HL-60 (cell line): ENCODE measurements at regions not wholly inside any gene's neighbourhood (a gene's known extent, or its start where the extent isn't known, plus 50 kb on each side); places are given as distances from the start of the nearest gene placed in this dataset.

Experiments
- DNase-seq, 2 experiments: peaks; one replicate each; pipeline ENCODE4 v3.0.0-alpha.2; 2010 to 2020; ENCODE audit warnings: low read depth in 1 of 2, low spot score in 1 of 2
- H3K27ac ChIP-seq: fragments of 250-450 bp; sonication (Bioruptor Pico); replicated peaks from 2 replicates; pipeline ENCODE4 v1.5.1; 2020; ENCODE audit warnings: mild to moderate bottlenecking, moderate library complexity
- H3K27me3 ChIP-seq: fragments of 250-450 bp; sonication (Bioruptor Pico); 2 replicates; pipeline ENCODE4 v1.5.1; 2021; ENCODE audit warnings: mild to moderate bottlenecking, moderate library complexity; ENCODE audit not compliant: insufficient read depth, poor library complexity, severe bottlenecking
- H3K4me3 ChIP-seq: replicated peaks from 2 replicates; pipeline ENCODE4 v1.5.1; 2011; ENCODE audit warnings: mild to moderate bottlenecking, control low read depth, low read length; ENCODE audit not compliant: insufficient read depth
- GABPA ChIP-seq: IDR thresholded peaks from 2 replicates; pipeline ENCODE4 v1.6.1; 2012; ENCODE audit warnings: low read depth
- POLR2AphosphoS5 ChIP-seq: IDR thresholded peaks from 2 replicates; pipeline ENCODE4 v1.6.1; 2012; ENCODE audit warnings: low read depth
- SPI1 ChIP-seq: IDR thresholded peaks from 2 replicates; pipeline ENCODE4 v1.6.1; 2012; ENCODE audit warnings: low read depth, mild to moderate bottlenecking, borderline replicate concordance
- TF ChIP-seq, protein P1 (sequence below): IDR thresholded peaks from one replicate; pipeline ENCODE4 v1.5.1; 2011; ENCODE audit warnings: low read length, control low read depth, inconsistent platforms; ENCODE audit not compliant: insufficient read depth
- TF ChIP-seq, protein P2 (sequence below): IDR thresholded peaks from 2 replicates; pipeline ENCODE4 v1.6.1; 2012; ENCODE audit warnings: low read depth; ENCODE audit not compliant: insufficient replicate concordance

DNA sequence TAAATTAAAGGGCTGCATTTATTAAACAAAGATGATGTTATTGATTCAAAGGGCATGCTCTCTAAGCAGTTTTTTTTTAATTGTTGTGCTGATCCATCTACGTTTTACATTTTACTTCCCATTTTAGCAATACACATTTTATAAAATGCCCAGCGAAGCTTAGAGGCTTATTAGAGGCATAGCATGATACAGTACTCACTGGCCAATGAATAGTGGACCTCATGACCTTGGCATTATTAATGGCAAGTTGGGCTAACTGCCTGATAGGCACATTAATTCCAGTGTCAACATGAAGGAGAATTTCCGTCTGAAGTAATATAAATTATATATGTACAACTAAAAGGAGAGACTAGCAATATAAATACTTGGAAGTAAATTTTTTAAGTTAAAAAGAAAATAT is 837.2 kb downstream of the EFNA5 start:
- Histone ChIP-seq H3K27ac (no peak overlapping the region), H3K4me3 (no peak overlapping the region), H3K27me3 (no peaks in the 10 kb centered on the region)
- TF ChIP-seq GABPA: no peak
- TF ChIP-seq, protein P1, sequence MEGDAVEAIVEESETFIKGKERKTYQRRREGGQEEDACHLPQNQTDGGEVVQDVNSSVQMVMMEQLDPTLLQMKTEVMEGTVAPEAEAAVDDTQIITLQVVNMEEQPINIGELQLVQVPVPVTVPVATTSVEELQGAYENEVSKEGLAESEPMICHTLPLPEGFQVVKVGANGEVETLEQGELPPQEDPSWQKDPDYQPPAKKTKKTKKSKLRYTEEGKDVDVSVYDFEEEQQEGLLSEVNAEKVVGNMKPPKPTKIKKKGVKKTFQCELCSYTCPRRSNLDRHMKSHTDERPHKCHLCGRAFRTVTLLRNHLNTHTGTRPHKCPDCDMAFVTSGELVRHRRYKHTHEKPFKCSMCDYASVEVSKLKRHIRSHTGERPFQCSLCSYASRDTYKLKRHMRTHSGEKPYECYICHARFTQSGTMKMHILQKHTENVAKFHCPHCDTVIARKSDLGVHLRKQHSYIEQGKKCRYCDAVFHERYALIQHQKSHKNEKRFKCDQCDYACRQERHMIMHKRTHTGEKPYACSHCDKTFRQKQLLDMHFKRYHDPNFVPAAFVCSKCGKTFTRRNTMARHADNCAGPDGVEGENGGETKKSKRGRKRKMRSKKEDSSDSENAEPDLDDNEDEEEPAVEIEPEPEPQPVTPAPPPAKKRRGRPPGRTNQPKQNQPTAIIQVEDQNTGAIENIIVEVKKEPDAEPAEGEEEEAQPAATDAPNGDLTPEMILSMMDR: no peak
- TF ChIP-seq POLR2AphosphoS5: no peak
- no peak for TF ChIP-seq SPI1
- TF ChIP-seq, protein P2, sequence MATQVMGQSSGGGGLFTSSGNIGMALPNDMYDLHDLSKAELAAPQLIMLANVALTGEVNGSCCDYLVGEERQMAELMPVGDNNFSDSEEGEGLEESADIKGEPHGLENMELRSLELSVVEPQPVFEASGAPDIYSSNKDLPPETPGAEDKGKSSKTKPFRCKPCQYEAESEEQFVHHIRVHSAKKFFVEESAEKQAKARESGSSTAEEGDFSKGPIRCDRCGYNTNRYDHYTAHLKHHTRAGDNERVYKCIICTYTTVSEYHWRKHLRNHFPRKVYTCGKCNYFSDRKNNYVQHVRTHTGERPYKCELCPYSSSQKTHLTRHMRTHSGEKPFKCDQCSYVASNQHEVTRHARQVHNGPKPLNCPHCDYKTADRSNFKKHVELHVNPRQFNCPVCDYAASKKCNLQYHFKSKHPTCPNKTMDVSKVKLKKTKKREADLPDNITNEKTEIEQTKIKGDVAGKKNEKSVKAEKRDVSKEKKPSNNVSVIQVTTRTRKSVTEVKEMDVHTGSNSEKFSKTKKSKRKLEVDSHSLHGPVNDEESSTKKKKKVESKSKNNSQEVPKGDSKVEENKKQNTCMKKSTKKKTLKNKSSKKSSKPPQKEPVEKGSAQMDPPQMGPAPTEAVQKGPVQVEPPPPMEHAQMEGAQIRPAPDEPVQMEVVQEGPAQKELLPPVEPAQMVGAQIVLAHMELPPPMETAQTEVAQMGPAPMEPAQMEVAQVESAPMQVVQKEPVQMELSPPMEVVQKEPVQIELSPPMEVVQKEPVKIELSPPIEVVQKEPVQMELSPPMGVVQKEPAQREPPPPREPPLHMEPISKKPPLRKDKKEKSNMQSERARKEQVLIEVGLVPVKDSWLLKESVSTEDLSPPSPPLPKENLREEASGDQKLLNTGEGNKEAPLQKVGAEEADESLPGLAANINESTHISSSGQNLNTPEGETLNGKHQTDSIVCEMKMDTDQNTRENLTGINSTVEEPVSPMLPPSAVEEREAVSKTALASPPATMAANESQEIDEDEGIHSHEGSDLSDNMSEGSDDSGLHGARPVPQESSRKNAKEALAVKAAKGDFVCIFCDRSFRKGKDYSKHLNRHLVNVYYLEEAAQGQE: no peak
- DNase-seq: no peak

DNA sequence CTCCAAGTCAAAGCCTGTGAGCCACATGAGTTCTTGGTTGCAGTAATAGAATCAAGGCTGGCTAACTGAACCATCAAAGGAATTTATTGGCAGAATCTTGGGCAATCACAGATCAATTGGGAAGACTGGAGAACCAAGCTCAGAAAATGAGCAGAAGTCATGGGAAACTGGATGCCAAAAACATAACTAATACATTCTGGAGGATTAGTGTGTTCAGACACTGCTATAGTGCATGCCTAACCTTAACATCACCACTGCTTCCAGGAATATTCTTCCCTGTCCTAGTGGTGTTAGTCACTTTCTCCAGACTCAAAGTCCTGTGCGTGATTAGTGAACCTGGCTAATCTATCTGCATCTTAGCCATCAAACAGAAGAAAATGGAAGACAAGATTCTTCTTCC is 843.7 kb downstream of the EFNA5 start:
- H3K27me3 ChIP-seq: no peaks in the 10 kb centered on the region

DNA sequence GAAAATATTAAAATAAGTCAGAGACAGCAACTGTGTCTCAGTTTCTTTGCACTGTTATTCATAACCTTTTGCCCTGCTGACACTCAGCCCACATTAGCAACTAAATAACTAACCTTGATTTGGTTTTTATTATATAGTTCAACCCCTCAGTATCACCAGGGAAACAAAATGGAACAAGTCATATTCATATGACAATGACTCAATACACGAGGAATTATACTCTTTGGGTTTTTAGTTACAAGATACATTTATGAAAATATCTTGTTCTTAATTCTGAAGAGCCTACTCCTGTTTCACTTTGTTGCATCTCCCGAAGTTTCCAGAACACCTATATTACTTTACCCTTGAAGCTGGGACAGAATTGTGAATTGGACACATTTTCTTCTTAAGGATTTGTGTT is 845.4 kb downstream of the EFNA5 start:
- no peak for DNase-seq

More for the DNA sequence above, 843.7 kb downstream of the EFNA5 start:
- Histone ChIP-seq H3K4me3 (no peak overlapping the region), H3K27ac (no peak overlapping the region)
- no peak for DNase-seq
- TF ChIP-seq POLR2AphosphoS5: no peak
- no peak for TF ChIP-seq GABPA
- TF ChIP-seq, protein P2: no peak
- TF ChIP-seq SPI1: no peak
- TF ChIP-seq, protein P1: no peak

More for the DNA sequence above, 845.4 kb downstream of the EFNA5 start:
- no peak overlapping the region for H3K4me3 ChIP-seq
- H3K27me3 ChIP-seq: no peaks in the 10 kb centered on the region
- no peak for TF ChIP-seq SPI1
- TF ChIP-seq POLR2AphosphoS5: no peak
- TF ChIP-seq, protein P2: no peak
- TF ChIP-seq, protein P1: no peak
- TF ChIP-seq GABPA: no peak
- H3K27ac ChIP-seq: no peak overlapping the region
